GM21526 (cell line): ENCODE measurements at regions not wholly inside any gene's neighbourhood (a gene's known extent, or its start where the extent isn't known, plus 50 kb on each side); places are given as distances from the start of the nearest gene placed in this dataset.

Experiments
- ATAC-seq: cut with Tn5 transposase; IDR thresholded peaks from one replicate; pipeline ENCODE4 v1.9.1; 2021; ENCODE audit warnings: moderate library complexity; ENCODE audit not compliant: unreplicated experiment, low FRiP score

DNA sequence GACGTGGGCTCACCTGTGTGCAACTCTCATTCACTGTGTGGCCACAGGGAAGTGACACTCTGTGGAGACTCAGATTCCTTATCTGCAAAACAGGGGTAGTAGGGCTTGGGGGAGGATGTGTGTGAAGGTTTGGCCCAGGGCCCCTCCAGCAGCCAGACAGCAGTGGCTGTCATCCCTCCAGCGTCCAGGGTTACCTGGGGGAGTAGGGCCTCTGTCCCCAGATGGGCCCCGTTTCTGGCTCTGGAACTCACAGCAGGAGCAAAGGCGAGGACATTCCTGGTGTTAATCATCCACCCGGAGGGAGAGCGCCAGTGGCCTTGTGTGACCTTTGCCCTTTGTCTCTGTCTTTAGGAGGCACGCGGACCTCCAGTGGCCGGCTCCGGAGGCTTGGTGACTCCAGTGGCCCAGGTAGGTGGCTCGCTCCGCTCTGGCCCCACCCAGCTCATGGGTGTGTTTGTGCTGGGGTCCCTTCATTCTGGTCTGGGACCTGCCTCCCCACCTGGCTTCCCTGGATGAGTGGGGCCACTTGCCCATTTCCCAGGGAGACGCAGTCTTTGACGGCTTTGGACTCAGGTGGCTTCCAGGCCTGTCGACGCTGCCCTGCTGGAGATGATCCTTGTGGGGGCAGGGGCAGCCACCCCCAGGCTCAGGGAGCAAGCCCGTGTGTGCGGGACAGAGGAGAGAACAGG is 166.2 kb downstream of the SEC14L1 start:
- ATAC-seq: no peak

- ATAC-seq: no peak
Observed at GRCh38 chr17:77307479-77308198, 166.9 kb downstream of the SEC14L1 start.

DNA sequence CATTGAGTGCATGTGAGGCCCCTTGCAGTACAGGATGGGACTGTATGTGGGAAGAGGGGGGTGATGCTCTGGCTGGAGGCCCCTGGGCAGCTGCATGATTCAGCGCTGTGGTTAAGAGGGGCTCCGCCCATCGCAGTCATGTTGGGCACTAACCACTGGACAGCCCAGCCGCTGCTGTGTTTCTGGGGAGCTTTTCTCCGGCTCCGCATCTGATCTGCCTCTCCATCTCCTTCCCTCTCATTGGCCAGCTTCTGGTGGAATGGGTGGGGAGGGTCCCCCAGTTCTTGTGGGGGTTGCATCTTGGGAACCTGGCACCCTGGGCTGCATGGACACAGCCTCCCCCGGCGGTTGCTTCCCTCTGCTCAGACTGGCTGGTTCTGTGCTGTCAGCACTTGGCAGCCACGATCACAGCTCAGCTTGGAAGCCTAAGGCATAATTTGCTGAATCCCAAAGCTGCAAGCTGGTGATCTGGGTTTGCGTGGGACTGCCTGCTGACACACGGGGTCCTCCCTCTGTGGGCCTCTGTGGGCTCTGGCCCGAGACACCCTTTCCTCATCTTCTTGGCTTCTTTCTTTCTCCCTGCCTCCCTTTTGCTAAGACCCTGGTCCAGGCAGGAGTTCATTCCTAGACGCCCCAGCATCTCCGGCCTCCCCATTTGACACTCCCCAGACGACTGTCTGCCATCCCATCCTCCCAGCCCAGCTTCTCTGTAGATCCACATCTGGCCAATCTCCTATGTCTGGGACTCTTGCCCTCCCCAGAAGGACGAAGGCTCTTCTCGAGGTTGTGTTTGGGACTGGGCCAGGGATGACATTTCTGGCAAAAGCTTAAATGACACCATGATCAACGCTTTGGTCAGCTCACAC is 168.3 kb downstream of the SEC14L1 start:
- no peak for ATAC-seq

DNA sequence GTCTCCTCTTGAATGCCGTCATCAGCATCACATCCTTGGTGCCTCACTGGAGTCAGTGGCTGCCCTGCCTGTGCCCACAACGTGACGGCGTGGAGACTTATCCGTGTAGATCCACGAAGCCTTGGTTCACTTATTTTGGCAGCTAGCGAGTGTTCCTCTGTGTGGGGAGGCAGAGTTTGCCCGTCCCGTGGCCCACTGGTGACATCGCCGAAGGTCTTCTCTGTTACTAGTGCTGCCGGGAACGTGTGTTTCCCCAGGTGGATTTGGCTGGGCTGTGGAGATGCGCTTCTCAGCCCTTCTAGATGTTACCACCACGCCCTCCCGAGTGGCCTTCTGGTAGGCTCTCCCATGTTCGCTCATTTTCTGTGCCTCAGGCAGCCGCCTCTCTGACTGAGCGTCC is 169.6 kb downstream of the SEC14L1 start:
- no peak for ATAC-seq

- ATAC-seq: no peak
Observed at GRCh38 chr17:77311371-77311981, 170.7 kb downstream of the SEC14L1 start.

DNA sequence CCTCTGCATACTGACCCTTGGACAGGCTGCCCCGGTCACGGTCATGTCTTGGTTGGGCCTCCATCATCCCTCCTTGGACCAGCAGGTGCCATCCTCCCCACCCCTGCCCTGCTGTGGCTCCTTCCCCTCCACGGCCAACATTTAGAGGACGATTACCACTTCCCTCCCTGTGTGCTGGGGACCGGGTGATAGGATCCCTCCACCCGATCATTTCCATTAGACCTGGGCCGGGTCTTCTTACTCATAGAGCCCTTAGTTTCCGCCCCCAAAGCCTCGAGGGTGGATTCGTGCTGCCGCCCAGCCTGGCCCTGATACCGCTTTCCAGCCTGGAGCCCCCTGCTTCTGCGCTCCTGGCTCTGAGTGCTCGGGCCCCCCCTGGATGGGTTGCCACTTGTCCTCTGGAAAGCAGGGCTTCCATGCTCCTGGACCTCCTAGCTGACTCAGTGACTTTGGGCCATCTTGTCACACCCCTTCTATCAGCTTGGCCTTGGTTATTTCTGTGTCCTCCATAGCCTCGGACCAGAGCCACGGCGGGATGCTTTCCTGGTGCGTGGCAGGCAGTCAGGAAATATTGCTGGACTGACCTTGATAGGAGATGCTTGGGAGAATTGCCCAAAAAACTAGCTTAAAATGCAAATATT is 171.4 kb downstream of the SEC14L1 start:
- no peak for ATAC-seq

DNA sequence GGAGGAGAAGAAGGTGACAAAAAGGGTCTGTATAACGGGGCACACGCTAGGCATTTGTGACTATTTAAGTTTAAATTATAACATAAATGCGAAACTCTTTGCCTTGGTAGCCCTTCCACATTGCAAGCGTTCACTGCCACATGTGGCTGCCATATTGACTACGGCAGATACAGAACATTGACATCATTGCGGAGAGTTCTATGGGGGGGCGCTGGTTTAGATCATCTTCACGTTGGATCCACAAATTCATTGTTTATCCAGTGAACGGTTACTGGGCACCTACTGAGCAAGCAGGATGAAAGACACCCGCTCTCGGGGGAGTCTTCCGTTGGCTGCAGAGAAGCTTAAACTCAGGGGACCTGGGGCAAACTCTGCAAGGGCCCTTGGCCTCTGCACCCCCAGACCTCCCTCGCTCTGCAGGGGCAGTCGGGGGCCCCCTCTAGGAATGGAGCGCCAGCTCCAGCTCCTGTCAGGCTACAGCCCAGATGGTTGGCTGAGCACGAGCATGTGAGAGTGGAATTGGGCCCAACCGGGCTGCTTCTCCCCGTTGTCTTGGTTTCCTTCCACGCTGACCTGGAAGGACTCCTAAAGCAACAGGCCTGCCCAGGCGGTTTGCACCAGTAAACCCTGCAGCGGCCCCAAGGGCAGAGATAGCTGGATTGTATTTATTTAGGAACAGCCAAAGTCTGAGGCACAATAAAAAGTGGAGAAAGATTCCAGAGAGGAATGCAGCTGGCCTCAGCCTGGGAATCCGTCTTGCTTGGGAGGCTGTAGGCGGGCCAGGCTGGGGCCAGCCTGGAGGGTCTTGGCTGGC is 172.2 kb downstream of the SEC14L1 start:
- no peak for ATAC-seq

DNA sequence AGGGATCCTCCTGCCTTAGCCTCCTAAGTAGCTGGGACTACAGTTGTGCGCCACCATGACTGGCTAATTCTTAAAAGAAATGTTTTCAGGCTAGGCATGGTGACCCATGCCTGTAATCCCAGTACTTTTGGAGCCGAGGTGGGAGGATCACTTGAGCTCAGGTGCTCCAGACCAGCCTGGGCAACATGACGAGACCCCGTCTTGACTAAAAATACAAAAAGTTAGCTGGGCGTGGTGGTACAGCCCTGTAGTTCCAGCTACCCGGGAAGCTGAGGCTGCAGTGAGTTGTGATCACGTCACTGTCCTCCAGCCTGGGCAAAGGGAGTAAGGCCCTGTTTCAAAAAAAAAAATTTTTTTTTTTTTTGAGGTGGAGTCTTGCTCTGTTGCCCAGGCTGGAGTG is 173.1 kb downstream of the SEC14L1 start:
- no peak for ATAC-seq

- no peak for ATAC-seq
Observed at GRCh38 chr17:77314601-77315000, 173.8 kb downstream of the SEC14L1 start.

- no peak for ATAC-seq
Observed at GRCh38 chr17:77315010-77315409, 174.2 kb downstream of the SEC14L1 start.

GRCh38 chr17:77315551-77316190 is 174.9 kb downstream of the SEC14L1 start:
- no peak for ATAC-seq

GRCh38 chr17:77316191-77316641 is 175.4 kb downstream of the SEC14L1 start:
- no peak for ATAC-seq

DNA sequence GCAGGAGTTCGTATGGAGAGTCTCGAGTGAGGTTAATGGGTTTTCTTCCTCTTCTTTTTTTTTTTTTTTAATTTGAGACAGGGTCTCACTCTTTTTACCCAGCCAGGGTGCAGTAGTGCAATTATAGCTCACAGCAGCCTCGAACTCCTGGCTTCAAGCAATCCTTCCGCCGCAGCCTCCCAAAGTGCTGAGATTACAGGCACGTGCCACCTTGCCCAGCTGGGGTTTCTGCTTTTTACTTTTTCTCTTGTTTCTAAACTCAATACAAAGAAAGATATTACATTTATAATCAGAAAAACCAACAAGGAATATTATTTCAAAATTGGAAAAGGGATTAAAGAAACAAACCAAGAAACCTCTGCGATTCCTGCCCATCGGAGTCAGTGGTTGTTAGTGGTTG is 175.9 kb downstream of the SEC14L1 start:
- no peak for ATAC-seq

- ATAC-seq: no peak
Observed at GRCh38 chr17:77317091-77317750, 176.5 kb downstream of the SEC14L1 start.

DNA sequence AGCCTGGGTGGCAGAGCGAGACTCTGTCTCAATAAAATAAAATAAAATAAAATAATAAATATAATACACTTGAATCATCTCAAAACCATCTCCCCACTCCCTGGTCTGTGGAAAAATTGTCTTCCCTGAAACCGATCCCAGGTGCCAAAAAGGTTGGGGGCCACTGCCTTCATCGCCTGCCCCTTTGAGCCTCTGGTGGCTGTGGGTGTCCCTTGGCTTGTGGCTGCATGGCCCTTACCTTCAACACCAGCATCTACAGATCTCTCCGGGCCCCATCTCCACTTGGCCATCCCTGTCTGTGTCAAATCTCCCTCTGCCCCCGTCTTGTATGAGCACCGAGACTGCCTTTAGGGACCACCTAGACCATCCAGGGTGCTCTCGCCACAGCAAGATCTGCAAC is 177.3 kb downstream of the SEC14L1 start:
- no peak for ATAC-seq

GRCh38 chr17:77318491-77319210 is 177.9 kb downstream of the SEC14L1 start:
- no peak for ATAC-seq

DNA sequence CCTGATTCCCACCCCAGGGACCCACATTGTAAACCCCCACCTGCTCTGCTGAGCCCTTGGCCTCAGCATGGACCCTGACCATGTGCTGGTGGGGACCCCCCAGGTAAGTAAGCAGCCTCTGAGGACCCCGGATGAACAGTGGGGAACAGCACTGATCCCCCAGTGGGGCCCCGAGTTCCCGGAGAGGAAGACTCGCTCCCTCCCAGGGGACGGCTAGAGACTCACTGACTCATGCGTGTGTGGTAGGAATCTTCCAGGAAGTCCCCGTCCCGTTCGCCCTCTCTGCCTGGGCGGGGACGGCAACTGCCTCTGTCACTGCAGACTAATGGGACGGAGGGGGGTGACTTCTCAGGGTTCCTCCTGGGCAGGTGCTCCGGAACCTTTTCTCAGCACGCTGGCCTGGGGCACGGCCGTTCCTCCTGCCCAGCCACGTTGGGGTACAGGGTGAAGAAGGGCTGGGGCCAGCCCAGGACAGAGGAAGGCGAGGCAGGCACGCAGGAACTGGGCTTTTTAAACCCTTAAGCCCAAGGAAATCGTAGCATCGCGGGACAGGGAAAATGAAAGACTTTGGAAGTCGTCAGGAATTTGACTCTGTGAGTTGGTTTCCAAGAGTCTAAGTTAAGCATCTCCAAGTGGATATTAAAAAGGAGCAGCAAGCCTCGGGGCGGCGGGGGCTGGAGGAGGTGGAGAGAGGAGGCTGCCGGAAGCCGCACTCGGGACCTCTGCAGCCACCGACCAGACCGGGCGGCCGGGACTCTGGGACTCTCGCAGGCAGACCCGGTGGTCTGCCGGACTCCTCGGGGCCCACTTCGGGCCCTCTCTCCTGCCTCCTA is 178.7 kb downstream of the SEC14L1 start:
- no peak for ATAC-seq
